ENCODE measurements at regions not wholly inside any gene's neighbourhood (a gene's known extent, or its start where the extent isn't known, plus 50 kb on each side); places are given as distances from the start of the nearest gene placed in this dataset.

DNA sequence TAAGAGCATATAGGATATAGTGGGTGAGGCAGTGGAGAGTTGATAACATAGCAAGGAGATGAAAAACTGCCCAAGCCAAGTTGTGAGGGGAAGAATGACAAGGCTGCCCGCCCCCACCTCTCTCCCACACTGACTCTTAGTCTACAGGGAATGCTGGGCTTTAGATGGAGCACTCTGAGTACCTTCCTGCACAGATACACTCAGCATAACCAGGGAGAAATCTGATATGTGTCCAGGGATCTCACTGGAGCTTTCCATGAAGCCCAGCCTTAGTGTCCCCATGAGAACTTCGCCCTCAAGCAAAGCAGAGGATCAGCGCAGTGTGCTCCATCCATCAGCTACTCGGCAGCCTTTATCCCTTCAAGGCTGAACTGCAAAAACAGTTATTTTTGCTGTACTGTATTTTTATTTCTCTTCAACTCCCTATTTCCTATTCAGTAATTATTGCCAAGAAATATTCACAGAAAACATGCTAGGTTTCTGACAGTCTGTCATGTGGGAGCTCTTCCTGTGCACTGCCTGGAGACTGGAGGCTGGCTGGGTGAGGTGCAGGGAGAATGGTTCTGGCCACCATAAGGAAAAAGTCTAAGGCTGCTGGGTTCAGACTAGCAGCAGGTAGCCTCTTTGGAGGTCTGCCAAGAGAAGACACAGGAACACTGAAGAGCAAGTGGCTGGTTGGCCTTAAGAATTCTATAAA lies 475.2 kb upstream of the PPP2R3A start:
- no peak for DNase-seq

- DNase-seq: no peak
Observed at GRCh38 chr3:135491491-135492205, 473.9 kb upstream of the PPP2R3A start.

DNA sequence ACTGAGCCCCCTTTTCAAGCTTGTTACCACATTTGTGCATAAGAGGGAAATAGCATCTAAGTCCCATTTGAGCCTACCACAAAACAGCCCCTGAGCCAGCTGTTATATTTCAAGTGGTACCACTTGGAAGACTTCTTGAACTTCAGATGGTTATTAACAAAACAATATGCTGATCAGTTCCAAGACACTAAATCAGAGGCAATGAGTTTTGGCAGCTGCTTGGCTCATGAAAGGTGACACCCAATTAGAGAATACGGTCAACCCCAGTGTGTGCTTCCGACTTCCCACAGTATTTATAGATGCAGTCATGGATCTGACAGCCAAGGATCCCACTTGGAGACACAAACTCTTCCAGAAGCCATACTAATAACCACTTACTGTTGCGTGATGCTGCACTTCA lies 469.6 kb upstream of the PPP2R3A start:
- peak; percentile 69 for DNase-seq

- no peak for DNase-seq
Observed at GRCh38 chr3:135497979-135498378, 467.5 kb upstream of the PPP2R3A start.

DNA sequence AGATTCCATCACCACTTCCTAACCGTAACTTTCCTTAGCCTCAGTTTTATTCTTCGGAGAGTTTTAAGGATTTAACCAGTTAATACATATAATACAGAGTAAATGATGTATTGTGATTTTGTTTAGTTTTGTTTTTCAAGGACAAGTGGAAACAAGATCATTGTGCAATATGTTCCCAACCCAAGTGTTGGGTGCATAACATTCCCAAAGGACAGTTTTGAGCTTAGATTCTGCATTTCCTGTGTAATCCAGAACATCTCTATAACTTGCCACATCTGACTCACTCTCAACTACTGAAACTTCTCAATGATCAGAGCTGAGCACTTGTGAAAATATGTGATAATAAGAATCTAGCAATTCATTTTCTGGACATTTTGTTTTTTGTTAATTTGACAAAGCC lies 466.1 kb upstream of the PPP2R3A start:
- no peak for DNase-seq

DNA sequence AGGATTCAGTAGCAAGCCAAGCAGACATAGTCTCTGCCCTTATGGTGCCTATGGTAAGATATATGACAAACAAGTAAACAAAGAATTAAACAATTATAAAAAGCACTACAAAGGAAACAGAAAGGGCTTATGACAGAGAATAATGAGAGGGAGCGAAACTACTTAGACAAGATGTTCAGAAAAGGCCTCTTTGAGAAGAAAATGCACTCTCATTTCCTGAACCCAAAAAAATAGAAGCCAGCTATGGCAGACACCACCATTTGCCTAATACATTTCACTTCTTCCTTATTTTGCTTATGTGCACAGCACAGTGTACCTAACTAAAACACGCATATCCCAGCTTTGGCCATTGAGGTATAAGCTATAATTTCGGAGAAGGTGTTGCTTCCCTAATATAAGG lies 465.5 kb upstream of the PPP2R3A start:
- no peak for DNase-seq

DNA sequence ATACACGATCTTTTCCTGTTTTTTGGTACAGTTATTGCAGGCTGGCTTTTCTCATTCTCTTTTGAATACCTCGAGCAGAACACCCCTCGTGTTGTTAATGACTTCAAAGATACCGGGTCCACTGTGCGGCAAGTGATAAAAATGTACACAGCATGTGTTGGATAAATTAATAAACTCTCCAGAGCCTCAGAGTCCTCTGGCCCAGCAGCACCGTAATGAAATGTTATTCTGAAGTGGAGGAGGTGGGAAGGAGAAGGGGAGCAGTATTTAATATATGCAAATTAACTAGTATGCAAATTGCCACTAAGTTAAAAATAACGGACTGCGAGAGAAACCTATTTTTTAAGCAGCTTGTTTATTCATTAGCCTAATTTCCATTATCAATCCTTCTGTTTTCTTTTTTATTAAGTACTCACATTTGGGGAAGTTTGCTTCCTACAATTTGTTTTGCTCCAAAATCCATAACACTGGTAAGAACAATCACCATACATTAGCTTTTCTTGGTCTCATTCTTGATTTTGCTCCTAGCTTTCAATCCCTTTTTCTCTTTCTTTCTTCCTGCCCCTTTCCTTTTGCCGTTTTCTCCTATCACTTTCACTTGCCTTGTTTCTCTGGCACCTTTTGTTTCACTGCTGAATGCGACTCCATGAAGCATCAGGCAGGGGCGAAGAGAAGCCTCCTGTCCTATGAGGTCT lies 462.3 kb upstream of the PPP2R3A start:
- DNase-seq: no peak

DNA sequence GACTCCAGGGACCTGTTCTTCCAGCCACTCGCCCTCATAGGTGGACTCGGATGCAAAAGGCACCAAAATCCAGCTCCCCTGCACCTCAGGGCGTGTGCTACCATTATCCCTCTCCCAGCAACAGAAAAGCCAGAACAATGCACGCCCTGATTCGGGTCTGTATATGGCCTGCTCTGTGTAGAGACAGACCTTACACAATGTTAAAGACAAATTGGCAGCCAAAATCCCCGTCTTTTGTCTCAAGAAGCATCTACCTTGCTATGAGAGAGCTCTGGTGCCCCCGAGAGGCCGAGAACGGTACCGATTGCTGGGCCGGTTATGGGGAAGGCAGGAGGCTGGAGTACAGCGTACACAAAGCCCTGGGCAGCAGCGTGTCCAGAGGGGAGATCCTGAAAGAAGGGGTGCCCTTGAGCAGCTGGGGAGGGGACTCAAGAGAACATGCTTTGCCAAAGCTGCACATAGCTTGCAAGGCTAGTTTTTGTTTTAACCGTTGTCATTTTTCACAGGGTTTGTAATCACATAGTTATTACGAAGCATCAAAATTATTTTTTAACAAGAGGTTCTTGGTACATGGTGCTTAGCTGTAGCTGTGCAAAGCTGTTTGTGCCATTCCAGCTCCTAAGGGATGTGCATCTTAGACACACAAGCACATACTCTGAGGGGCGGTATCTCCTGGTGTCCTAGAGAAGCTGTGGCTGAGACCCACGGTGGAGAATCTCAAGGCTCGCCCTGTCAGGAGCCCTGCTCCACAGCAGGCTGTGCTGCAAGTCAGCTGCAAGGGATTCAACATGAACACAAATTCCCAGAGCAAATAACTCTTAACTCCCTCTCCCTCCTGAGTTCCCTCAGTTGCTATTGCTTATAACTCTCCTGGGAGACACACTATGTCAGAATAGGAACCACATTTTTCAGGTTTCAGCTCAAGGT lies 461.5 kb upstream of the PPP2R3A start:
- peak; percentile 74 for DNase-seq

DNA sequence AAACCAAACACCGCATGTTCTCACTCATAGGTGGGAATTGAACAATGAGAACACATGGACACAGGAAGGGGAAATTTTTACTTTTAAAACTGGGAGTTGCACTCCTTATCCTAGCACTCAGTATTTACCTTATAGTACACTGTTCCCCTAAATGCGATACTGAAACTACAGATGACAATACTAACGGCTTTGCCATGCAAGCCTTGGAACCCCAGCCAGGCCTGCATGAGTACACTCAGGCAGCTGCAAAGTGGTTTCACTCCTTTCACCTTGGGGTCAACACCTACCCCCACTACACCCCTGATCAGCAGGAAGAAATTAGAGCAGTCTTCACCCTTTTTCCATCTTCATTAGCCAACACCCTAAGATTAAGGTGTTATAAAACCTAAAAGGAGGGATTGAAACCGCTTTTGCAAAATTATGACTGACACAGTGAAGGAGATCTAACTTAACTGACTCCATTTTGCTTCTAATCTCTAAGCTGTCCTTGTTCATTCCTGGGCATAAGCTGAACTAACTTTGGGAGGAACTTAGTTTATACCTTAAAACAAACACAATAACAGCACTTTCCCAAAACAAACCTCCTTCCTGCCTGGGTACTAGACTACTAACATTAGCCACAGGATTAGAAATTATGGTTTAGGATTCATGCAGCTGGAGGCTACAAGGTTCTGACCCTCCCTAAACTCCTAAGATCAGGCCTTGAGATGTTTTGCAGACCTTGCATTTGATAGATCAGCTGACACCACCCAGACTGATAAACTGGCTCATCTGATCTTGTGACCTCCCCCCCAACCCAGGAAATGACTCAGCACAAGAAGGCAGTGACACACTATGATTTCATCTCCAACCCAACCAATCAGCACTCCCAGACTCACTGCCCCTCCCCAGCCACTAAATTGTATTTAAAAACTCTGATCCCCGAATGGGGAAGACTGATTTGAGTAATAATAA lies 452.1 kb upstream of the PPP2R3A start:
- no peak for DNase-seq

- DNase-seq: no peak
Observed at GRCh38 chr3:135514060-135514448, 451.5 kb upstream of the PPP2R3A start.

DNA sequence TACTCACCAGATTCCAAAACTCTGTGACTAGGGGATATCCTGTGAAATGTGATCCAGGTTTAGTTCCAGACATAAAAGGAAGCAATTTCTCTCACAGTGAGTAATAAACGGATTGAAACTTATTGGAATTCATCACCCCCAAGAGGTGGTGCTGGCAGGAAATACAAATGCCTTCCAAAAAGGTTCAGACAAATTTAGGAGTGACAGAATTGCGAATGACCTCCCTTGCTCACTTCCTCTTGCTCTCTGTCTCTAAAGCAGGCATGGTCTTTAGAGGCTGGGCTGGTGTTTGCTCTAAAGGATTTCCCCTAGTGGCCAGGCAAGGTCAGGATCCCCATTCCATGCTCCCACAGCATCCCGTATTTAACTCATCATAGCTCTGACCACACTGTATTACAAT lies 449.4 kb upstream of the PPP2R3A start:
- no peak for DNase-seq

DNA sequence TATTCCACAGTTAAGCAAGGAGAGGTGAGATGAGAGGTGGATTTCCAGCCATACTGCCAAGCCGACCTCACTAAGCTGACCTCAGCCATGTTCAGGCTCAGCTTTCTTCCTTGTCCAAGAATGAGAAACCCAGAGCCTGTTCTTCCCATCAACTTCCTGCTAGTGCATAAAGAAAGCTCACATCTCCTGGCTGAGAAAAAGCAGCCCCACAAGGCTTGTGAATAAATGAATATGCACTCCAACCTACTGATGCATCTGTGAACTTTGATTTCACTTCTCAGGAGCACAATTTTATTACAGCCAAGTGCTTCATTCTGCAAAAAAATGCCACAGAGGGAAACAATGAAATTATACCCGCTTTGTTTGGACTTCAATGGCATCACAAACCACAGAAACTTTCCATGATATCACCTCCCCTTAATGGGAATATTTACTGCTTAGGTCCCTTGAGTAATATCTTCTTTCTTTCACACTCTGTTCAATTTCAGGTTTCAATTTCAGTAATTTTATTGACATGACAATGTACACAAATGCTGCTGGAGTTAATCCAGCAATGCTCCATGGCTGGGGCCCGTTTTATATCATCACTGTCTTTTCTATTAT lies 437.0 kb upstream of the PPP2R3A start:
- DNase-seq: peak; percentile 86

DNA sequence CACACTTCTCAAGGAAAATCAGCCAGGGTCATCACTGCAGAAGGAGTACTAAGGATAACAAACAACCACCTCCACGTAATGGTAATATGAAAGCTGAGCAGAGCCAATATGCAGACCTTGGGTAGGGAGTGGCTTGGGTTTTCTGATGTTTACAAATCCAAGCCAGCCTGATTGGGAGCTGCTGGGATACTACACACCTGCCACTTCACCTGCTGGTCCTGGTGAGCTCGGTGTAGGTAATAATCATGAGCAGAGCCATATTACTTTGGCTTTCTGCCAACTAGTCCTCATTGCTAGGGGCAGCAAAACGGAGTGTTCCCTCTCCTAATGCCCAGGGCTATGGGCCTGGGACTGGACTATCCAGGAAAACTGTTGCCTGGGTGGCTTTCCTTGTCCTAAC lies 433.5 kb upstream of the PPP2R3A start:
- DNase-seq: peak; percentile 41

GRCh38 chr3:135538123-135538522 lies 427.4 kb upstream of the PPP2R3A start:
- no peak for DNase-seq

DNA sequence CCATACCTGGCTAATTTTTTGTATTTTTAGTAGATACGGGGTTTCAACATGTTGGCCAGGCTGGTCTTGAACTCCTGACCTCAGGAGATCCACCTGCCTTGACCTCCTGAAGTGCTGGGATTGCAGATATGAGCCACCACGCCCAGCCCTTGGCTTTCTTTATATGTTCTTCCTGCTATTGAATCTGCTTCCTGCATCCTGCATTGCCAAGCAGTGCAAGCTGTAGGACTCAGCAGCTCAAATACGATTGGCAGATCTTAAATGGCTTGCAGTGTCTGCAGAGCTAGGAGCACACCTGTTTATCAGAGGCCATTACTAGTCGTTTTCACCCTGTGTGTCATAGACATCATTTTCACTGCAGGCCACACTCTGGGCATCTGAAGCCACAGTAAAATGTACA lies 426.2 kb upstream of the PPP2R3A start:
- no peak for DNase-seq

GRCh38 chr3:135539854-135540253 lies 425.7 kb upstream of the PPP2R3A start:
- no peak for DNase-seq

- no peak for DNase-seq
Observed at GRCh38 chr3:135549928-135550494, 415.5 kb upstream of the PPP2R3A start.

- DNase-seq: no peak
Observed at GRCh38 chr3:135556174-135556573, 409.4 kb upstream of the PPP2R3A start.

DNA sequence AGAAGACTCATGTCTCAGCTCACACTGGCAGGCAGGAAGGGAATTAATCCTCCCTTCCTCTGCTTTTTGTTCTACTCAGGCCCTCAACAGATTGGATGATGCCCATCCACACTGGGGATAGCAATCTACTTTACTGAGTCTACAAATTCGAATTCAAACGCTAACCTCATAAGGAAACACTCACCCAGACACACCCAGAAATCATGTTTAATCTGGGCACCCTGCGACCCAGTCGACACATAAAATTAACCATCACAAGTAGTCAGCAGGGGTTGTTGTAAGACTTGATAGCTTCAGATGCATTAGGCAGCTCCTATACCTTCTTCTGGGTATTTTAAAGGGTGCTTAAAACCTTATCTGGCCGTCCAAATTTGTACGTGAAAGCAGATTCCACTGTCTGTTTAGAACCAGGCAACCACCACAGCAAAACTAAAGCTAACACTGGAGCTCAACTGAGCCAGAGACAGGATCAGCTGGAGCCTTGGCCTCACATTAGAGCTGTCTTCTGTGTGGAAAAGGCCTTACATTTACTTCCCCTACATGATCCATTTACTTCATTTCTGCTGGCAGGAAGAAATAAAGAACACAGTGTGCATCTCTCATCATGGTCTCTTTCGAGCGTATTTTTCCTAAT lies 407.3 kb upstream of the PPP2R3A start:
- no peak for DNase-seq

- no peak for DNase-seq
Observed at GRCh38 chr3:135558906-135559305, 406.6 kb upstream of the PPP2R3A start.

GRCh38 chr3:135559802-135560201 lies 405.7 kb upstream of the PPP2R3A start:
- no peak for DNase-seq
